HL-60 (cell line): ENCODE measurements at regions not wholly inside any gene's neighbourhood (a gene's known extent, or its start where the extent isn't known, plus 50 kb on each side); places are given as distances from the start of the nearest gene placed in this dataset.

Experiments
- CTCF ChIP-seq: IDR thresholded peaks from one replicate; pipeline ENCODE4 v1.5.1; 2011; ENCODE audit warnings: low read length, control low read depth, inconsistent platforms; ENCODE audit not compliant: insufficient read depth
- GABPA ChIP-seq: IDR thresholded peaks from 2 replicates; pipeline ENCODE4 v1.6.1; 2012; ENCODE audit warnings: low read depth
- POLR2AphosphoS5 ChIP-seq: IDR thresholded peaks from 2 replicates; pipeline ENCODE4 v1.6.1; 2012; ENCODE audit warnings: low read depth
- REST ChIP-seq: IDR thresholded peaks from 2 replicates; pipeline ENCODE4 v1.6.1; 2012; ENCODE audit warnings: low read depth; ENCODE audit not compliant: insufficient replicate concordance
- SPI1 ChIP-seq: IDR thresholded peaks from 2 replicates; pipeline ENCODE4 v1.6.1; 2012; ENCODE audit warnings: low read depth, mild to moderate bottlenecking, borderline replicate concordance

- TF ChIP-seq CTCF (no peak), POLR2AphosphoS5 (no peak), SPI1 (no peak), REST (no peak), GABPA (no peak)
Observed at GRCh38 chr4:83661359-83661758, 125.5 kb downstream of the GPAT3 start.
